CD14-positive monocyte (primary cell): ENCODE measurements at regions not wholly inside any gene's neighbourhood (a gene's known extent, or its start where the extent isn't known, plus 50 kb on each side); places are given as distances from the start of the nearest gene placed in this dataset.

Source experiments
- DNase-seq, 3 donors: peaks; one replicate each; pipeline ENCODE4 v3.0.0-alpha.2; 2011 to 2022
- H2AFZ ChIP-seq: 2 replicates; pipeline ENCODE4 v1.6.0; 2012; ENCODE audit warnings: mild to moderate bottlenecking, low read depth, low read length, inconsistent platforms; ENCODE audit not compliant: insufficient read depth, poor library complexity, severe bottlenecking
- H3K27ac ChIP-seq, 2 donors: 1 replicate in 1 of 2; 2 replicates in 1 of 2; pipeline ENCODE4 v1.5.1; 2012 to 2013; ENCODE audit warnings: low read length in 2 of 2, control low read depth in 1 of 2, inconsistent platforms in 1 of 2, low read depth in 1 of 2, mild to moderate bottlenecking in 1 of 2
- H3K27me3 ChIP-seq, 2 donors: one replicate each; pipeline versions ENCODE4 v1.6.0 to v1.6.1; 2011 to 2013; ENCODE audit warnings: low read length in 2 of 2; ENCODE audit not compliant: control insufficient read depth in 2 of 2, insufficient read depth in 2 of 2
- H3K36me3 ChIP-seq, 2 donors: replicated peaks in 1 of 2; 1 replicate in 1 of 2; 2 replicates in 1 of 2; pipeline versions ENCODE4 v1.5.1 to v1.6.1; 2012 to 2013; ENCODE audit warnings: low read length in 2 of 2, control low read depth in 1 of 2, inconsistent platforms in 1 of 2, mild to moderate bottlenecking in 1 of 2; ENCODE audit not compliant: insufficient read depth in 2 of 2, control insufficient read depth in 1 of 2
- H3K4me1 ChIP-seq, 2 donors: 1 replicate in 1 of 2; 2 replicates in 1 of 2; pipeline versions ENCODE4 v1.5.1 to v1.6.1; 2012 to 2013; ENCODE audit warnings: low read length in 2 of 2, control low read depth in 1 of 2, inconsistent platforms in 1 of 2, mild to moderate bottlenecking in 1 of 2, moderate library complexity in 1 of 2; ENCODE audit not compliant: insufficient read depth in 2 of 2, control insufficient read depth in 1 of 2
- H3K4me2 ChIP-seq: replicated peaks from 2 replicates; pipeline ENCODE3; 2012; ENCODE audit warnings: low read length, moderate library complexity, mild to moderate bottlenecking; ENCODE audit not compliant: poor library complexity, severe bottlenecking; ENCODE audit errors: extremely low read depth
- H3K4me3 ChIP-seq, 3 experiments: fragments of 200-600 bp in 1 of 3; sonication (generic) in 1 of 3; replicated peaks in 1 of 3; 1 replicate in 2 of 3; 2 replicates in 1 of 3; pipeline ENCODE4 v1.5.1; 2011 to 2013; ENCODE audit warnings: low read length in 3 of 3, mild to moderate bottlenecking in 3 of 3, control low read depth in 2 of 3, low read depth in 2 of 3, inconsistent platforms in 1 of 3, moderate library complexity in 1 of 3
- H3K79me2 ChIP-seq: 2 replicates; pipeline ENCODE4 v1.6.0; 2012; ENCODE audit warnings: mild to moderate bottlenecking, control low read depth, inconsistent platforms, low read length, moderate library complexity; ENCODE audit not compliant: insufficient read depth
- H3K9ac ChIP-seq: 2 replicates; pipeline ENCODE4 v1.6.0; 2017; ENCODE audit warnings: low read length, mild to moderate bottlenecking; ENCODE audit not compliant: insufficient read depth, poor library complexity, severe bottlenecking
- H3K9me3 ChIP-seq, 2 donors: replicated peaks in 1 of 2; 1 replicate in 1 of 2; 2 replicates in 1 of 2; pipeline versions ENCODE4 v1.5.1 to v1.6.1; 2012 to 2013; ENCODE audit warnings: low read length in 2 of 2, control low read depth in 1 of 2; ENCODE audit not compliant: control insufficient read depth in 1 of 2, insufficient read depth in 1 of 2
- H4K20me1 ChIP-seq: 2 replicates; pipeline ENCODE4 v1.6.0; 2012; ENCODE audit warnings: mild to moderate bottlenecking, low read length, control low read depth, moderate library complexity; ENCODE audit not compliant: insufficient read depth
- H3K27ac Mint-ChIP-seq, 7 donors: one replicate each; pipeline ENCODE4 v1.8.0; 2020; ENCODE audit warnings: mild to moderate bottlenecking in 7 of 7, mixed read lengths in 7 of 7, moderate library complexity in 6 of 7, inconsistent platforms in 2 of 7
- H3K27me3 Mint-ChIP-seq, 3 donors: one replicate each; pipeline ENCODE4 v1.8.0; 2021 to 2022; ENCODE audit warnings: low read depth in 3 of 3, mild to moderate bottlenecking in 3 of 3, mixed read lengths in 3 of 3, moderate library complexity in 3 of 3, inconsistent platforms in 1 of 3
- H3K36me3 Mint-ChIP-seq, 2 donors: one replicate each; pipeline ENCODE4 v1.8.0; 2020; ENCODE audit warnings: mixed read lengths in 2 of 2, inconsistent platforms in 1 of 2, mild to moderate bottlenecking in 1 of 2
- H3K4me1 Mint-ChIP-seq: one replicate; pipeline ENCODE4 v1.8.0; 2020; ENCODE audit warnings: mild to moderate bottlenecking, mixed read lengths
- H3K4me3 Mint-ChIP-seq, 2 donors: one replicate each; pipeline ENCODE4 v1.8.0; 2020; ENCODE audit warnings: mild to moderate bottlenecking in 2 of 2, mixed read lengths in 2 of 2, moderate library complexity in 1 of 2
- H3K9me3 Mint-ChIP-seq, 7 donors: one replicate each; pipeline ENCODE4 v1.8.0; 2020 to 2022; ENCODE audit warnings: mixed read lengths in 7 of 7, mild to moderate bottlenecking in 6 of 7, moderate library complexity in 6 of 7, inconsistent platforms in 2 of 7
- CTCF ChIP-seq: fragments of 200-600 bp; IDR thresholded peaks from one replicate; pipeline ENCODE4 v1.8.0; 2022; ENCODE audit warnings: antibody characterized with exemption, mild to moderate bottlenecking
- WGBS: methylation state at CpG from one replicate; pipeline ENCODE4 v1.1.5; 2013; ENCODE audit warnings: missing lambda C conversion rate; ENCODE audit not compliant: insufficient coverage; 5-methylcytosine and 5-hydroxymethylcytosine counted together
- intact Hi-C, 2 donors: fragments of 100-400 bp; cut with micrococcal nuclease; formaldehyde crosslinking; loops; one replicate each; pipeline versions ENCODE4 v1.15.0 to v1.15.1; 2023

GRCh38 chr2:43057742-43058725, 168.4 kb downstream of the ZFP36L2 start:
- H3K27me3 Mint-ChIP-seq, result peaks cover 3 to 10% (median 3%) of the 10 kb centered on the region in 3 donors
- H3K27me3 ChIP-seq, result no peaks in the 10 kb centered on the region
- intact Hi-C loops, result no loop called here
- no peak for DNase-seq
- peaks cover 41% of the 10 kb centered on the region for H3K4me1 Mint-ChIP-seq
- WGBS, result 93% methylated on average over 17 of the region's 20 CpGs
- H4K20me1 ChIP-seq, result no peaks in the 10 kb centered on the region
- H3K4me2 ChIP-seq, result no peak overlapping the region
- H3K79me2 ChIP-seq, result no peaks in the 10 kb centered on the region
- peaks cover 0 to 12% (median 4%) of the 10 kb centered on the region in 7 donors for H3K9me3 Mint-ChIP-seq
- H3K9ac ChIP-seq, result no peak overlapping the region
- H3K36me3 ChIP-seq, result no peaks in the 10 kb centered on the region
- TF ChIP-seq CTCF, result no peak
- no peak overlapping the region for H3K4me3 Mint-ChIP-seq
- no peak overlapping the region for H3K4me3 ChIP-seq
- no peak overlapping the region for H2AFZ ChIP-seq
- no peak overlapping the region for H3K27ac ChIP-seq
- no peaks in the 10 kb centered on the region for H3K9me3 ChIP-seq
- H3K27ac Mint-ChIP-seq, result no peak overlapping the region
- H3K36me3 Mint-ChIP-seq, result no peaks in the 10 kb centered on the region
- peaks cover 22 to 23% of the 10 kb centered on the region in 2 donors for H3K4me1 ChIP-seq

- Histone ChIP-seq H4K20me1 (no peaks in the 10 kb centered on the region), H3K27ac (no peak overlapping the region), H3K4me3 (no peak overlapping the region), H3K9ac (no peak overlapping the region), H2AFZ (no peak overlapping the region), H3K4me2 (no peak overlapping the region), H3K36me3 (no peaks in the 10 kb centered on the region), H3K4me1 (peaks cover 22 to 23% of the 10 kb centered on the region in 2 donors), H3K79me2 (no peaks in the 10 kb centered on the region), H3K27me3 (no peaks in the 10 kb centered on the region), H3K9me3 (no peaks in the 10 kb centered on the region)
- no peak for TF ChIP-seq CTCF
- peaks cover 0 to 8% (median 3%) of the 10 kb centered on the region in 7 donors for H3K9me3 Mint-ChIP-seq
- no peak overlapping the region for H3K4me3 Mint-ChIP-seq
- H3K27ac Mint-ChIP-seq, result no peak overlapping the region
- H3K4me1 Mint-ChIP-seq, result peaks cover 44% of the 10 kb centered on the region
- H3K36me3 Mint-ChIP-seq, result no peaks in the 10 kb centered on the region
- peaks cover 3 to 10% (median 3%) of the 10 kb centered on the region in 3 donors for H3K27me3 Mint-ChIP-seq
- intact Hi-C loops, result no loop called here
- no peak for DNase-seq
- 71% methylated on average over 15 of the region's 16 CpGs for WGBS
Measured at GRCh38 chr2:43057026-43057741, 169.2 kb downstream of the ZFP36L2 start.
